ENCODE measurements at regions not wholly inside any gene's neighbourhood (a gene's known extent, or its start where the extent isn't known, plus 50 kb on each side); places are given as distances from the start of the nearest gene placed in this dataset.

- no peak for DNase-seq (ENCODE audit: low read depth)
- no peak for TF ChIP-seq CTCF (conservative IDR thresholded peaks at IDR 0.05; ENCODE audit: low read depth, low read length)
- no peak overlapping the region for H3K4me3 ChIP-seq (ENCODE audit: low read depth, low read length)
These were observed 2466.4 kb upstream of the PCDH20 start for GRCh38 chr13:63882052-63882451.

DNA sequence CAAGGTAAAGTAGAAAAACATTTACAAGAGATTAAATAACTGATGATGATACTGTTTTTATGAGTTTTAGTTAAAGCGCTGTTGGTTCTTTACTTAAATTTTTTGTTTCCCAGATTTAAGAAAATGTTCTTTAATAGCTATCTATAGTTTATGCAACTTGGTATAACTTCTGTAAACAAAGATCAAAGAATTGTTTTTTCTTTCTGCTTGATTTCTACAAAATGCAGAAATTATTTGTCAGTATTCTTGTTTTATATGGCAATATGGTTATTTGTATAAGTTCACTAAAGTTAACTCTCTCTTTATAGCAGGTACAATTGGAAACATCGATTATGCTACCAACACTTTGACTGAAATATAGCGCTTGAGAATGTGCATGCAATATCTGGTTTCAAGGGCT, 2465.1 kb upstream of the PCDH20 start:
- no peak overlapping the region for H3K4me3 ChIP-seq (ENCODE audit: low read depth, low read length)
- no peak for DNase-seq (ENCODE audit: low read depth)
- no peak for TF ChIP-seq CTCF (conservative IDR thresholded peaks at IDR 0.05; ENCODE audit: low read depth, low read length)

DNA sequence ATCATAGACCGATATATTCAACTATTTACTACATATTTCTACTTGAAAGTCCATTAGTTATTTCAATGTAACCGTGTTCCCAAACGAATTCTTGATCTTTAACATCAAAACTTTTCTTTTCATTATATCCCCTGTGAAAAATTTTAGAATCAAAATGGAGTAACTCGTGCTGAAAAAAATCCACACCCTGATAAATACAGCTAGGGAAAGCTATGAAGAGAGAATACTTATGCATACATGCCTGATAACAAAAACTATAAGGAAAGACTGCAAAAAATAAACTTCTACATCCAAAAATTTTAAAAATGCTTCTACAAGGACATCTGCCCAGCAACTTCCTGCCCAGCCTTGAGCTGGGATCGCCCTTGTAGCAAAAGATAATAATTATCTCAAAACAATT, 2458.3 kb upstream of the PCDH20 start:
- no peak overlapping the region for H3K4me3 ChIP-seq (ENCODE audit: low read depth, low read length)
- TF ChIP-seq CTCF (conservative IDR thresholded peaks at IDR 0.05; ENCODE audit: low read depth, low read length): no peak

GRCh38 chr13:63864171-63864902, 2448.7 kb upstream of the PCDH20 start:
- TF ChIP-seq CTCF (conservative IDR thresholded peaks at IDR 0.05; ENCODE audit: low read depth, low read length): no peak
- no peak overlapping the region for H3K4me3 ChIP-seq (ENCODE audit: low read depth, low read length)
- no peak for DNase-seq (ENCODE audit: low read depth)

More for the DNA sequence above, 2458.3 kb upstream of the PCDH20 start:
- DNase-seq (ENCODE audit: low read depth): no peak

DNA sequence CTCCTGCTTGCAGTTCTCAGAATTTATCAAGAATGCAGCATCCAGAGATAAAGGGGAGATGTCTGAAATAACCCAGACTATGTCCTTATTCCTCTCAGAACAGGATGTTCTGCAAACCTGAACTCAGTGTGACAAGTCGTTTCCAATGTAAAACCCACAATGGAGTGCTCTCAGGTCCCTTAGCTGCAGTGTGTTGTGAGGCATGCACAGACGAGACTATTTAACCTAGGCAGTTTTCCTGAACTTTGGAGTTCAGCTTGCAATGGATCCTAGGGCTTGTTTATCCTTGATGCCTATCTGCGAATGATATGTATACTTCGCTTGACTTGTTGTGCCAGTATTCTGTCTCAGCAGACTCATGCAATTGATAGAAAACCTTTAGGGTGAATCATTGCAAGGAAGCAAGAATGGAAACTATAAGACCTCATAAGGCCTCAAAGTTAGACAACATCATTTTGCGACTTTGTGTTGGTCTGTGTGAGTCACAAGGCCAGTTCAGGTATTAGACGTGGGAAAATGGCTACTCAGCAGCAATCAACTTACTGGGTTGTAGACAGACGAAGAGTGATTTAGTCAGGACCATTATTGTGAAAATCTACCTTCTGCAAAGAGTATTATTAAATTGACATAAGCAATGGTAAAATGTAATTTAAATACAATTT, 2439.9 kb upstream of the PCDH20 start:
- DNase-seq (ENCODE audit: low read depth): no peak
- TF ChIP-seq CTCF (conservative IDR thresholded peaks at IDR 0.05; ENCODE audit: low read depth, low read length): no peak
- no peak overlapping the region for H3K4me3 ChIP-seq (ENCODE audit: low read depth, low read length)

DNA sequence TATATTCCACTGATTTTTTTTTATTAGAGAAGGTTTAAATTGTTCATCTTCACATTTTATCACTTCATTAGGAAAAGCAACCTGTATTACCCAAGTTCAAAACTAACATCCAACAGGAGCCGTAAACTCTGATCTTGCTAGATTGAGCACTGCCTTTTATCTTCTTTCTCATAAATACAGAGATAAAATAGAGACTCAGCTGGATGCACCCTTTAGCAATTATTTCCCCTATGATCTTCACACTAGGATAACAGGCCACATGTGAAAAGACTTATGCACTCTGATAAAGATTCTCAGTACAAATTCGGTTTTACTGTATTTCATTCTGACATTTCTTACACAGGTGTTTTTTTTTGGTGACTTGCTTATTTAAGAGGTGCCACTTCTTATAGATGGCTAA, 2438.2 kb upstream of the PCDH20 start:
- TF ChIP-seq CTCF (conservative IDR thresholded peaks at IDR 0.05; ENCODE audit: low read depth, low read length): no peak
- DNase-seq (ENCODE audit: low read depth): no peak
- H3K4me3 ChIP-seq (ENCODE audit: low read depth, low read length): no peak overlapping the region

DNA sequence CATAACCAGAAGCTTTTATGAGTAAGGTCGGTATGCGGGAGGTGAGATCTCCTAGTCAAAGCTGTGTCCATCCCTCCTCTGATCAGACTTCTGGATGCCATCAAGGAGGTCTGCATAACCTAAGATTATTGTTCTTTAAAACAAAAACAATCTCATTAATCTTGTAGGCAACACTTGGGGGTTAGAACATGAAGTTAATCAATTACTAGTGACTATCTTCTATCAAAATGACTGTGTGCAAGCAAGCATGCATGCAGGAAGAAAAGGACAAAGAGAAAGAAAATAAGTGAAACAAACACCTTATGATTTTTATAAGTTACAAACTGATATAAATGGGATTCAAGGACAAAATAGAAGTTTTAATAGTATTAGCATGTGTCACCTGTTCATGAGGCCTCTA, 2435.9 kb upstream of the PCDH20 start:
- no peak for TF ChIP-seq CTCF (conservative IDR thresholded peaks at IDR 0.05; ENCODE audit: low read depth, low read length)
- no peak overlapping the region for H3K4me3 ChIP-seq (ENCODE audit: low read depth, low read length)
- DNase-seq (ENCODE audit: low read depth): no peak
